ENCODE measurements at regions not wholly inside any gene's neighbourhood (a gene's known extent, or its start where the extent isn't known, plus 50 kb on each side); places are given as distances from the start of the nearest gene placed in this dataset.

GRCh38 chr13:84086847-84087162 is 204.5 kb upstream of the SLITRK1 start:
- TF ChIP-seq CTCF (IDR thresholded peaks at IDR 0.05) (no peak), POLR2A (IDR thresholded peaks at IDR 0.05) (no peak)

All from upper lobe of left lung (tissue), 4 donors.